Endothelial cell of umbilical vein (primary cell): ENCODE measurements at regions not wholly inside any gene's neighbourhood (a gene's known extent, or its start where the extent isn't known, plus 50 kb on each side); places are given as distances from the start of the nearest gene placed in this dataset.

ENCODE experiments used
- BruUV-seq: library from RNA; stranded (reverse); fragments of 400-500 nt; replicated peaks from 2 replicates; lab custom pipeline; 2021; lab: Mats Ljungman, UMichigan
- CTCF ChIA-PET: fragments of 300-600, 350-600 bp; sonication (Branson Sonifier 250); formaldehyde crosslinking; loops from one replicate; lab custom pipeline; 2021; ENCODE audit warnings: antibody characterized with exemption, inconsistent platforms; lab: Charles Lee
- POLR2A ChIA-PET: fragments of 300-600, 350-600 bp; sonication (Branson Sonifier 250); formaldehyde crosslinking; loops from one replicate; lab custom pipeline; 2021; ENCODE audit warnings: antibody characterized with exemption, inconsistent platforms; lab: Charles Lee
- DNase-seq: peaks from one replicate; pipeline ENCODE4 v3.0.0-alpha.2; 2011; ENCODE audit warnings: low read depth, low spot score
- FAIRE-seq: peaks from 2 replicates; lab custom pipeline; 2011; peaks lifted over from hg19 to GRCh38; lab: Jason Lieb, UNC
- H2AFZ ChIP-seq: 2 replicates; pipeline ENCODE4 v1.6.0; 2012; ENCODE audit warnings: low read depth, low read length, control low read depth, inconsistent platforms
- H3K27ac ChIP-seq: 2 replicates; pipeline ENCODE4 v1.5.1; 2011; ENCODE audit warnings: low read depth, mild to moderate bottlenecking, control low read depth, low read length, moderate library complexity; ENCODE audit not compliant: insufficient read depth
- H3K27me3 ChIP-seq, 2 experiments: 2 replicates each; pipeline versions ENCODE4 v1.6.0 to v1.6.1; 2011; ENCODE audit warnings: low read length in 2 of 2, mixed read lengths in 1 of 2; ENCODE audit not compliant: control insufficient read depth in 2 of 2, insufficient read depth in 2 of 2
- H3K36me3 ChIP-seq, 2 experiments: 2 replicates in 1 of 2; 3 replicates in 1 of 2; pipeline ENCODE4 v1.5.1; 2011; ENCODE audit warnings: low read length in 2 of 2, mild to moderate bottlenecking in 1 of 2, moderate library complexity in 1 of 2; ENCODE audit not compliant: control insufficient read depth in 2 of 2, insufficient read depth in 2 of 2; ENCODE audit errors: extremely low read depth in 1 of 2
- H3K4me1 ChIP-seq: 3 replicates; pipeline ENCODE4 v1.5.1; 2011; ENCODE audit warnings: mild to moderate bottlenecking, low read length; ENCODE audit not compliant: control insufficient read depth, insufficient read depth; ENCODE audit errors: extremely low read depth
- H3K4me2 ChIP-seq: 2 replicates; pipeline ENCODE4 v1.6.1; 2011; ENCODE audit warnings: low read length, control low read depth, mixed read lengths; ENCODE audit not compliant: insufficient read depth
- H3K4me3 ChIP-seq, 3 experiments: fragments of 200-600 bp in 1 of 3; sonication (generic), shearing (Covaris generic) in 1 of 3; replicated peaks in 1 of 3; 2 replicates each; pipeline ENCODE4 v1.5.1; 2011 to 2016; ENCODE audit warnings: control low read depth in 3 of 3, low read length in 3 of 3, mild to moderate bottlenecking in 2 of 3, inconsistent platforms in 1 of 3, low read depth in 1 of 3, moderate library complexity in 1 of 3; ENCODE audit not compliant: insufficient read depth in 1 of 3
- H3K79me2 ChIP-seq: 2 replicates; pipeline ENCODE4 v1.6.0; 2012; ENCODE audit warnings: low read length, inconsistent platforms; ENCODE audit not compliant: control insufficient read depth, insufficient read depth
- H3K9ac ChIP-seq: replicated peaks from 2 replicates; pipeline ENCODE3; 2011; ENCODE audit warnings: low read length, control low read depth; ENCODE audit not compliant: insufficient read depth; ENCODE audit errors: extremely low read depth
- H3K9me1 ChIP-seq: replicated peaks from 3 replicates; pipeline ENCODE4 v1.6.0; 2011; ENCODE audit warnings: mild to moderate bottlenecking, low read length; ENCODE audit not compliant: control insufficient read depth, insufficient read depth; ENCODE audit errors: extremely low read depth
- H3K9me3 ChIP-seq: replicated peaks from 2 replicates; pipeline ENCODE4 v1.5.1; 2012; ENCODE audit warnings: low read length, inconsistent platforms; ENCODE audit not compliant: control insufficient read depth, insufficient read depth
- H4K20me1 ChIP-seq: replicated peaks from 2 replicates; pipeline ENCODE3; 2011; ENCODE audit warnings: mild to moderate bottlenecking, low read length; ENCODE audit not compliant: control insufficient read depth, insufficient read depth; ENCODE audit errors: extremely low read depth
- CTCF ChIP-seq, 2 donors: IDR thresholded peaks; 1 replicate in 1 of 2; 2 replicates in 1 of 2; pipeline ENCODE4 v1.5.1; 2011; ENCODE audit warnings: low read length in 2 of 2, mild to moderate bottlenecking in 2 of 2, moderate library complexity in 2 of 2, control low read depth in 1 of 2, inconsistent platforms in 1 of 2, low read depth in 1 of 2; ENCODE audit not compliant: insufficient read depth in 1 of 2; ENCODE audit errors: extremely low read depth in 1 of 2
- EZH2 ChIP-seq: IDR thresholded peaks from 2 replicates; pipeline ENCODE4 v1.6.1; 2012; ENCODE audit warnings: borderline replicate concordance, low read depth, mild to moderate bottlenecking, moderate library complexity, low read length, inconsistent platforms; ENCODE audit not compliant: severe bottlenecking
- FOS ChIP-seq: IDR thresholded peaks from 2 replicates; pipeline ENCODE4 v1.6.1; 2011; ENCODE audit warnings: mild to moderate bottlenecking, low read length, moderate library complexity, borderline replicate concordance; ENCODE audit not compliant: insufficient read depth
- GATA2 ChIP-seq: IDR thresholded peaks from 2 replicates; pipeline ENCODE4 v1.7.0; 2011; ENCODE audit warnings: low read depth, mild to moderate bottlenecking, moderate library complexity, mixed read lengths, low read length; ENCODE audit not compliant: insufficient read length, insufficient read depth
- JUN ChIP-seq: IDR thresholded peaks from 2 replicates; pipeline ENCODE4 v1.6.1; 2011; ENCODE audit warnings: borderline replicate concordance, low read depth; ENCODE audit not compliant: insufficient read length, insufficient read depth
- MAX ChIP-seq: IDR thresholded peaks from 2 replicates; pipeline ENCODE4 v1.6.1; 2011; ENCODE audit not compliant: insufficient read depth, insufficient read length
- MYC ChIP-seq: IDR thresholded peaks from one replicate; pipeline ENCODE4 v1.6.1; 2011; ENCODE audit warnings: mild to moderate bottlenecking, low read depth, low read length
- POLR2A ChIP-seq: IDR thresholded peaks from 2 replicates; pipeline ENCODE4 v1.6.1; 2012; ENCODE audit warnings: low read depth, mild to moderate bottlenecking, control low read depth, low read length
- POLR2AphosphoS5 ChIP-seq: IDR thresholded peaks from 2 replicates; pipeline ENCODE4 v1.6.1; 2012; ENCODE audit warnings: low read depth, mild to moderate bottlenecking, control low read depth, low read length, moderate library complexity; ENCODE audit not compliant: insufficient read depth
- dilution Hi-C: fragments of 300-500 bp; cut with MboI; formaldehyde crosslinking; loops from one replicate; pipeline ENCODE4 v1.15.0; 2019; ENCODE audit warnings: low sequenced_read_pairs; ENCODE audit not compliant: extremely low pct_ligation_motif_present
- intact Hi-C: fragments of 100-400 bp; cut with micrococcal nuclease; formaldehyde crosslinking; loops from one replicate; pipeline ENCODE4 v1.10.0; 2022

DNA sequence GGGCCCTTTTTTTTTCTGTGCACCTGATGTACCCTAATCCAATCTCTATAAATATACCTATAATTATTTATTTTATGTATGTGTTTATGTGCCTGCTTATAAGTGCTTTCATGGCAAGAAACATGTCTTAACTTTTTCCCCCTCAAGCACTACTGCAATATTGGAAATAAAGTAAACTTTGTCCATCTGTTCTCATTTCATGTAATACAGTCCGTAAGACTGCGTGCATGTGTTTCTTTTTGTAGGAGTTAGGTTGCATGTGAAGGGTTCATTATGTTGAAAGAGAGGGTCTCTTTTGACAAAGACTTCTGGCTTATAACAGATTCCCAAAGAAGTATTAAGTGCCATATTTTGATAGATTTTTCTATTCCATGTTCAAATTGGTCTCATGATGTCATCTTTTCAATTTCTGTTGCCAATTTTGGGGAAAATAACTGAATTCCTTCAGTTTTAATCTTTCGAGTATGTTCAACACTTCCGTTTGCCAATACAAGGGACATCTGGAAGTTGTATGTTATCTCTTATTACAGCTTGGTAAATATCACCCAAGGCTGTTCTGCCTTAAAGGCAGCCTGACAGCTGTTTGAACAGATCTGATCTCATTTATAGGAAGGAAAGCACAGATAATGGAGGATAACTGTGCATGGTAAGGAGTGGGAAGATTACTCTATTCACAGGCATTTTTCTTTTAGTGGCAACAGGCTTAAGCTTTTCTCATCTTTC, 273.1 kb upstream of the SGO1 start:
- H3K4me1 ChIP-seq: peaks cover 16% of the 10 kb centered on the region
- no peak overlapping the region for H3K4me3 ChIP-seq
- no peaks in the 10 kb centered on the region for H3K79me2 ChIP-seq
- H3K27ac ChIP-seq: no peak overlapping the region
- no peak overlapping the region for H2AFZ ChIP-seq
- H3K9ac ChIP-seq: no peak overlapping the region
- DNase-seq (no peak), FAIRE-seq (no peak)
- dilution Hi-C loops (no loop called here), intact Hi-C loops (no loop called here)
- TF ChIP-seq POLR2A (no peak), GATA2 (no peak), CTCF (IDR thresholded peaks at IDR 0.05; ENCODE audit: extremely low read depth in 1 of 2, insufficient read depth in 1 of 2, low read depth in 1 of 2, low read length in 2 of 2) (no peak), EZH2 (no peak), MAX (no peak), JUN (no peak), FOS (no peak), MYC (no peak), POLR2AphosphoS5 (no peak)
- no peaks in the 10 kb centered on the region for H3K27me3 ChIP-seq
- ChIA-PET POLR2A (no interaction called here), CTCF (no interaction called here)
- no peak overlapping the region for H3K4me2 ChIP-seq
- H3K9me1 ChIP-seq: no peaks in the 10 kb centered on the region
- no peaks in the 10 kb centered on the region for H3K36me3 ChIP-seq
- H4K20me1 ChIP-seq: no peaks in the 10 kb centered on the region
- BruUV-seq: no TSS peak
- H3K9me3 ChIP-seq: no peaks in the 10 kb centered on the region
